ENCODE measurements at regions not wholly inside any gene's neighbourhood (a gene's known extent, or its start where the extent isn't known, plus 50 kb on each side); places are given as distances from the start of the nearest gene placed in this dataset.

GRCh38 chr18:46416706-46417638 lies 240.0 kb downstream of the LOXHD1 start:
- no peak for TF ChIP-seq CTCF (IDR thresholded peaks at IDR 0.05)
- TF ChIP-seq POLR2AphosphoS5 (IDR thresholded peaks at IDR 0.05): no peak
